Astrocyte of the cerebellum (primary cell): ENCODE measurements at regions not wholly inside any gene's neighbourhood (a gene's known extent, or its start where the extent isn't known, plus 50 kb on each side); places are given as distances from the start of the nearest gene placed in this dataset.

Experiments used
- DNase-seq: peaks from one replicate; pipeline ENCODE4 v3.0.0-alpha.2; 2011; ENCODE audit warnings: low read depth
- H3K4me3 ChIP-seq: 2 replicates; pipeline ENCODE4 v1.5.1; 2011; ENCODE audit warnings: mild to moderate bottlenecking, low read depth, low read length, moderate library complexity
- in situ Hi-C: cut with HindIII; loops from 2 replicates; pipeline ENCODE4 v1.10.0; 2017; ENCODE audit warnings: low sequenced_read_pairs
- TF ChIP-seq, protein P1 (sequence below): IDR thresholded peaks from 2 replicates; pipeline ENCODE4 v1.5.1; 2012; ENCODE audit warnings: low read length, low read depth, moderate library complexity, mild to moderate bottlenecking; ENCODE audit errors: missing control alignments

DNA sequence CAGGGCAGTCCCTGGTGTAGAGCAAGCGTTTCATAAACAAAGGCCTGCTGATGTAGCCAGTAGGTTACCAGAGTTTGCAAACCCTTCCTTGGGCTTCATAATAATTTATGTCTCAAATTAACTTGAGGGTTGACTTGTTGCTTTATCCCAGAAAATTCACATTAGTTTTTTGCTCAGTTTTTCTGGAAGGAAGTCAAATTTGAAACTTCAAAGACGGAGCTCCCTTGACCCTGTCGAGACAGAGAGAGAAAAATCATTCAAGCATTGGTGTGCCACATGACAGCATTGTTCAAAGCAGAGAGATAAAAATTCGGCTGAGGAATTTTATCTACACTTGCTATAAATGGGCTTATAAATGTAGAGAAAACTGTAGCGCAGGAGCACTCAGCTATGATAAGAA, 627.7 kb downstream of the TNS3 start:
- no peak for DNase-seq
- TF ChIP-seq, protein P1, sequence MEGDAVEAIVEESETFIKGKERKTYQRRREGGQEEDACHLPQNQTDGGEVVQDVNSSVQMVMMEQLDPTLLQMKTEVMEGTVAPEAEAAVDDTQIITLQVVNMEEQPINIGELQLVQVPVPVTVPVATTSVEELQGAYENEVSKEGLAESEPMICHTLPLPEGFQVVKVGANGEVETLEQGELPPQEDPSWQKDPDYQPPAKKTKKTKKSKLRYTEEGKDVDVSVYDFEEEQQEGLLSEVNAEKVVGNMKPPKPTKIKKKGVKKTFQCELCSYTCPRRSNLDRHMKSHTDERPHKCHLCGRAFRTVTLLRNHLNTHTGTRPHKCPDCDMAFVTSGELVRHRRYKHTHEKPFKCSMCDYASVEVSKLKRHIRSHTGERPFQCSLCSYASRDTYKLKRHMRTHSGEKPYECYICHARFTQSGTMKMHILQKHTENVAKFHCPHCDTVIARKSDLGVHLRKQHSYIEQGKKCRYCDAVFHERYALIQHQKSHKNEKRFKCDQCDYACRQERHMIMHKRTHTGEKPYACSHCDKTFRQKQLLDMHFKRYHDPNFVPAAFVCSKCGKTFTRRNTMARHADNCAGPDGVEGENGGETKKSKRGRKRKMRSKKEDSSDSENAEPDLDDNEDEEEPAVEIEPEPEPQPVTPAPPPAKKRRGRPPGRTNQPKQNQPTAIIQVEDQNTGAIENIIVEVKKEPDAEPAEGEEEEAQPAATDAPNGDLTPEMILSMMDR, result no peak
- in situ Hi-C loops, result no loop called here

DNA sequence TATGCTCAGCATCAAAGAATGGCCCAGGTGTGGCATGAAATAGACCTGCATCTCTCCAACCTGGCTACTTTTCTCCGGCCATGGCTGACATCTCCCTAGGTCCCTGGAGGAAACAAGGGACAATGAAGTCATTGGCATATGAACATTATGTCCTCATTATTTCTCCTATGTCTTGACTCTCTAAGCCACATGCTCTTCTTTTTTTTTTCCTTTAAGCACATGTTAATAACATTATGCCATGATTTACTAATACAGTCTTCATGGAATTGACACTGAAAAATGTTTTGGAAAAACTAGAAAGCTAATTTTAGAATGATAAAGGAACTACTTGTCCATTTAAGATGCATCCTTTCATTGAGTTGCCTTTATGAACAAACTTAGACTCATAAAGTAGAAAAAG, 628.9 kb downstream of the TNS3 start:
- no peak for DNase-seq
- TF ChIP-seq, protein P1, result no peak
- H3K4me3 ChIP-seq, result no peak overlapping the region
- in situ Hi-C loops, result no loop called here

More for the DNA sequence above, 627.7 kb downstream of the TNS3 start:
- no peak overlapping the region for H3K4me3 ChIP-seq

DNA sequence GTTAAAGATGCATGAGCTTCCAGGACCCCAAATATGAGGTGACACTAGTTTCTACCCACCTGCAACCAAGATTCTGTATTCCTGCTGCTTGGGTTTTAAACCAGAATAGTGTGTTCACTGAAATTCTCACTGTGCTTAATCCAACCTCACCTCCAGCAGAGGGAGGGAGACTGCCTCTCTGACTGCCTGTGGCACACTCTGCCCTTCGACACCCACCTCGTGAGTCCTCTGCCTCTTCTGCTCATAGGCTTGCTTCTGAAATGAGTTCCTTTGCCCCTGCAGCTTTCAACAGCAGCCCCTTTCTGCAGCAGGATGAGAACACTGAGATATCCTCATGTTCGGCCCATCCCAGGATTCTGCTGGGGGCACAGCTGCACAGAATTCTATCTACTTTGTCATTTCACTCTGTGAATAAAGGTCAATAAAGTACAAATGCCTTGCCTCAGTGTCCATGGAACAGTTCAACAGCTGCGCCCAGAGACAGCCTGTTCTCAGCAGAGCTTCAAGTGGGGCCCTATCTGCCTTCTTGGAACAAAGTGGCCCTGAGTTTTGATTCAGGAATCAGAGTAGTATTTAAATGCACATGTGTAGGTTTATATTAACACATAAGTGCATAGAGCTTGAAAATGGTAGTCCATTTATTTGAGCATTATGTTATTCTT, 632.5 kb downstream of the TNS3 start:
- in situ Hi-C loops, result no loop called here
- H3K4me3 ChIP-seq, result no peak overlapping the region
- TF ChIP-seq, protein P1, result no peak
- no peak for DNase-seq

GRCh38 chr7:46948716-46949115, 633.2 kb downstream of the TNS3 start:
- TF ChIP-seq, protein P1, result no peak
- in situ Hi-C loops, result no loop called here
- H3K4me3 ChIP-seq, result no peak overlapping the region
- no peak for DNase-seq

- no peak overlapping the region for H3K4me3 ChIP-seq
- TF ChIP-seq, protein P1, result no peak
- in situ Hi-C loops, result no loop called here
- DNase-seq, result no peak
Measured at GRCh38 chr7:46945328-46945727, 636.6 kb downstream of the TNS3 start.

GRCh38 chr7:46943996-46944395, 637.9 kb downstream of the TNS3 start:
- DNase-seq, result no peak
- in situ Hi-C loops, result no loop called here
- H3K4me3 ChIP-seq, result no peak overlapping the region
- TF ChIP-seq, protein P1, result no peak
